BLaER1 (cell line): ENCODE measurements at regions not wholly inside any gene's neighbourhood (a gene's known extent, or its start where the extent isn't known, plus 50 kb on each side); places are given as distances from the start of the nearest gene placed in this dataset.
A peak's percentile ranks its signal among the peaks of the same experiment; 100 is the strongest.

Experiments
- H3K27ac ChIP-seq: shearing (Covaris generic); formaldehyde crosslinking; 2 replicates; pipeline ENCODE4 v1.8.1; 2022
- H3K27me3 ChIP-seq: shearing (Covaris generic); formaldehyde crosslinking; 2 replicates; pipeline ENCODE4 v1.8.1; 2022
- H3K36me3 ChIP-seq: shearing (Covaris generic); formaldehyde crosslinking; 2 replicates; pipeline ENCODE4 v1.8.1; 2022
- H3K4me1 ChIP-seq: shearing (Covaris generic); formaldehyde crosslinking; 2 replicates; pipeline ENCODE4 v1.8.1; 2022
- H3K4me2 ChIP-seq: shearing (Covaris generic); formaldehyde crosslinking; 2 replicates; pipeline ENCODE4 v1.8.1; 2022
- H3K4me3 ChIP-seq: shearing (Covaris generic); formaldehyde crosslinking; 2 replicates; pipeline ENCODE4 v1.8.1; 2022
- H3K9ac ChIP-seq: shearing (Covaris generic); formaldehyde crosslinking; 2 replicates; pipeline ENCODE4 v1.8.1; 2022
- H3K9me3 ChIP-seq: shearing (Covaris generic); formaldehyde crosslinking; 2 replicates; pipeline ENCODE4 v1.8.1; 2022
- H4K20me1 ChIP-seq: shearing (Covaris generic); formaldehyde crosslinking; 2 replicates; pipeline ENCODE4 v1.8.1; 2022
- Cebpa-rat ChIP-seq: shearing (Covaris generic); IDR thresholded peaks from 2 replicates; pipeline ENCODE4 v1.8.1; 2022

DNA sequence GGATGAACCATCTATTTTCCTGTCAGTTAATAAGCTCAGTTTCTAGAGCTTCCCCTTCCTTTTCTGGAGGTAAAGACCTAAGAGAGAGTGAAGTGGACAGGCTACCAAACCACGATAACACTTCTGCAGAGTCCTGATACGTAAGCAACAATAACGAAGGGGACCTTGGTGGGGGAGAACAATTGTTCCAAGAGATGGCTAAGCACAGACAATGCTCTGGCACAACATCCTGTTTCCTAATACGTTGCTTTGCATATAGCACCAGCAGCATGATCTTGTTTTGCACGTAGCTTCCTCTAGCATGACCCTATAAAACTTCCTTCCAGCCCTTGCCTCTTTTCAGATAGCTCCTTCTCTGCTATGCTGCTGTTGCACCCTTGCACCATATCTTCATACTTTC lies 247.3 kb downstream of the RAD51AP2 start:
- H3K9ac ChIP-seq, result no peak overlapping the region
- no peak overlapping the region for H3K27ac ChIP-seq
- H3K4me1 ChIP-seq, result no peaks in the 10 kb centered on the region
- no peak overlapping the region for H3K4me2 ChIP-seq
- no peaks in the 10 kb centered on the region for H3K36me3 ChIP-seq
- H3K9me3 ChIP-seq, result no peaks in the 10 kb centered on the region
- no peak overlapping the region for H3K4me3 ChIP-seq
- H4K20me1 ChIP-seq, result no peaks in the 10 kb centered on the region
- no peaks in the 10 kb centered on the region for H3K27me3 ChIP-seq
- no peak for TF ChIP-seq Cebpa-rat

- H3K4me1 ChIP-seq, result peaks cover 10% of the 10 kb centered on the region
Measured at GRCh38 chr2:17263570-17263968, 254.7 kb downstream of the RAD51AP2 start.

DNA sequence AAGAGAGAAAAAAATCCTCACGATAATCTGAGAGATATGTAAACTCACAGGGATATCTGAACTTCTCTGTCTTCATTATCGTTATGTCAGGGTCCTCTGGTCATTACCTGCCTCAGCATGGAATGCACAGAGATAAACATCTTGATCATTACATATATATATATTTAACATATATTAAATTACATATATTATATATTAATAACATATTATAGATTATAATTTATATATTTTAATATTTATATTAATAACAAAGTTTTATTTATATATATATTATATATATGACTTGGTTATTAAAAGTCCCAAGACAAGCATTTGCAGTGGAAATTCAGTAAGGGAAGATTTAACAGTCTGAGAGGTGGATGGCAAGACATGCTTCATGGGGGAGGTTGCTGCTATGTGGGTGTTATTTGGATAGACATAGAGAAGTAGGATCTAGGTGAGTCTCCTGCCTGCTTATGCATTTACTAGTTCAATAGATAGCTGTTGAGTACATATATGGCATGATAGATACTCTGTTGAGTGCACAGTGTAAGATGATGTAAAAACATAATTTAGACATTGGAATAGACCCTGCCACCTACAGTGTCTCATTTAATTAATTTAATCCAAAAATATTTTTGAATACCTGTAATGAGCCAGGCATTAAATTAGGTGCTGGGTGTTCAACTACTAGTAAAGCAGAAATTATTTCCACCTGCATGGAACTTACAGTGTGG lies 255.2 kb downstream of the RAD51AP2 start:
- Histone ChIP-seq H3K27me3 (no peaks in the 10 kb centered on the region), H3K9me3 (no peaks in the 10 kb centered on the region), H3K9ac (no peak overlapping the region), H3K4me1 (peaks cover 10% of the 10 kb centered on the region), H3K36me3 (no peaks in the 10 kb centered on the region), H3K4me2 (0 out of 2 replicates have a peak overlapping the region, but pooled peaks have one; percentile 23), H3K4me3 (no peak overlapping the region), H3K27ac (no peak overlapping the region), H4K20me1 (no peaks in the 10 kb centered on the region)
- TF ChIP-seq Cebpa-rat, result no peak

More at GRCh38 chr2:17263570-17263968, 254.7 kb downstream of the RAD51AP2 start:
- no peaks in the 10 kb centered on the region for H3K36me3 ChIP-seq
- H3K27ac ChIP-seq, result no peak overlapping the region
- H3K4me3 ChIP-seq, result no peak overlapping the region
- H3K4me2 ChIP-seq, result 0 out of 2 replicates have a peak overlapping the region, but pooled peaks have one; percentile 23
- no peaks in the 10 kb centered on the region for H4K20me1 ChIP-seq
- no peaks in the 10 kb centered on the region for H3K9me3 ChIP-seq
- no peak overlapping the region for H3K9ac ChIP-seq
- TF ChIP-seq Cebpa-rat, result no peak
- H3K27me3 ChIP-seq, result no peaks in the 10 kb centered on the region

DNA sequence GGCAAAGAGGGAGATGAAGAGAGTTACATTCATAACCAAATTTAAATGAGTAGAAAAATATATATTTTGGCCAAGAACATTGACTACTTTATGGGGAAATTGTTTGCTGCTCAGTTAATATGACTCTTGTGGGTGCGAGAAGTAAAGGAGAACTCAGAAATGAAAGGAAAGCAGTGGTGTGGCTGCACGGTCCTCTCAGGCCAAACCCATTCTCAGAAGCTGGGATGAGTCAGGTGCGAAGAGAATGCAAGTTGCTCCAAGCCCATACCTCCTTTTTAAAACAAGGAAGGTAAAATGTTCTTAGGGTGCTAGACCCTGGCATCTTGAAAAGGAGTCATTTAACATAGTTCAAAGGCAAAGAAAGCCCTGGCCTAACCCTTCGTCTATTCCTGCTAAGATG lies 258.6 kb downstream of the RAD51AP2 start:
- H4K20me1 ChIP-seq, result no peaks in the 10 kb centered on the region
- no peak overlapping the region for H3K4me2 ChIP-seq
- no peaks in the 10 kb centered on the region for H3K9me3 ChIP-seq
- no peak overlapping the region for H3K9ac ChIP-seq
- peaks cover 10% of the 10 kb centered on the region for H3K4me1 ChIP-seq
- no peaks in the 10 kb centered on the region for H3K36me3 ChIP-seq
- no peak for TF ChIP-seq Cebpa-rat
- no peak overlapping the region for H3K4me3 ChIP-seq
- no peak overlapping the region for H3K27ac ChIP-seq
- no peaks in the 10 kb centered on the region for H3K27me3 ChIP-seq

DNA sequence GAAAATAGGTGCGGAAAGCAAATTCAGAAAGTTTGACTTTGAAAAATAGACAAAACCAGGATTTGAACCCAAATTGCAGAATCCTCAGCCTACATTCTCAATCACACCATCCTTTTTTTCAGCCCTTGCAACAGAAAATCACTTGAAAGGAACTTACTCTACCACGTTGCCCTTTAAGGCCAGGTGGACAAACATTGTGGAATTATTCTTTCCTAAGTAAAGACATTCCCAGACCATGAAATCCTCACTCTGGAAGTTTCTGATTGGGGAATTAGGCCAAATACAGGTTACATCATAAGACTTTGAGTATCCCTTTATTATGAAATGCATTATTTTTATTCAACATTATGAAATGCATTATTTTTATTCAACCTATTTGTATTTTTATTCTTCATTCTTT lies 259.4 kb downstream of the RAD51AP2 start:
- Histone ChIP-seq H3K4me3 (no peak overlapping the region), H3K4me2 (no peak overlapping the region), H3K4me1 (peaks cover 8% of the 10 kb centered on the region), H3K27ac (no peak overlapping the region), H3K9me3 (no peaks in the 10 kb centered on the region), H3K9ac (no peak overlapping the region), H3K36me3 (no peaks in the 10 kb centered on the region), H4K20me1 (no peaks in the 10 kb centered on the region), H3K27me3 (no peaks in the 10 kb centered on the region)
- TF ChIP-seq Cebpa-rat, result no peak

DNA sequence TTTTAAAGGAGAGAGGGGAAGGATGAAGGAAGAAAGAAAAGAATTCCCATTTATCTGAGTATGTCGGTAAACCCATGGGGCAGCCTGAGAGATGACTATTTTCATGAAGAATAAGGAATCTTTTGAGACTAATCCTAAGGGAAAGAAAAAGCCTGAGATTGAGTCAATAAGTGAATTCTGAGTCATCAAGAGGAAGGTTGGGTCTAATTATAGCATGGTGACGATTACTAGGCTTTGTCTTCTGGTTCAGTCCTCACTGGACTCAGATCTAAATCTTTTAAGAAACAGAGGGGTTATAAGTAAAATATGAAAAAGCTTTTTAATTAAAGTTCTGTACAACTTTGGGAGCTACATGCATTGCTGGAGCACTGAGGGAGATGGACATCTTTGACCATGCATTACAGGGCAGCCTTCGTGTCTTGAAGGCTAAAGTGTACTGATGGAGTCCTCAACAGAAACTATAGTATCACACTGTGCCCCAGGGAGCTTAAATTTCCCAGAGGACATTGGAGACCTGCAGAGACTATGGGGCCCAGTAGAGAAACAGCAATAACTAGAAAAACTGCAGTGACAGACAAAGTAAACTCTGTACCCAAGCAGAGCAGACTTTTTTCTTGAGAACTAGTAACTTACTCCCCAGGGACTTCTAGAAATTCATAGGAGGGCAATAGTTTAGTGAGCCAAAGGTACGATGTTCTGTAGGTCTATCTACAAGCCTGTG lies 260.9 kb downstream of the RAD51AP2 start:
- H4K20me1 ChIP-seq, result no peaks in the 10 kb centered on the region
- H3K27ac ChIP-seq, result no peak overlapping the region
- H3K4me2 ChIP-seq, result no peak overlapping the region
- no peak overlapping the region for H3K9ac ChIP-seq
- TF ChIP-seq Cebpa-rat, result no peak
- H3K4me1 ChIP-seq, result no peaks in the 10 kb centered on the region
- H3K4me3 ChIP-seq, result no peak overlapping the region
- H3K27me3 ChIP-seq, result no peaks in the 10 kb centered on the region
- H3K9me3 ChIP-seq, result no peaks in the 10 kb centered on the region
- H3K36me3 ChIP-seq, result no peaks in the 10 kb centered on the region

- H3K27me3 ChIP-seq, result no peaks in the 10 kb centered on the region
- no peaks in the 10 kb centered on the region for H4K20me1 ChIP-seq
- TF ChIP-seq Cebpa-rat, result no peak
- H3K4me2 ChIP-seq, result no peak overlapping the region
- H3K36me3 ChIP-seq, result no peaks in the 10 kb centered on the region
- H3K4me1 ChIP-seq, result peaks cover 7% of the 10 kb centered on the region
- no peak overlapping the region for H3K9ac ChIP-seq
- no peak overlapping the region for H3K4me3 ChIP-seq
- H3K9me3 ChIP-seq, result no peaks in the 10 kb centered on the region
- H3K27ac ChIP-seq, result no peak overlapping the region
Measured at GRCh38 chr2:17255071-17255470, 263.2 kb downstream of the RAD51AP2 start.

- no peaks in the 10 kb centered on the region for H4K20me1 ChIP-seq
- H3K36me3 ChIP-seq, result no peaks in the 10 kb centered on the region
- no peak overlapping the region for H3K27ac ChIP-seq
- no peak overlapping the region for H3K9ac ChIP-seq
- no peak for TF ChIP-seq Cebpa-rat
- H3K4me3 ChIP-seq, result no peak overlapping the region
- no peak overlapping the region for H3K4me2 ChIP-seq
- H3K27me3 ChIP-seq, result no peaks in the 10 kb centered on the region
- no peaks in the 10 kb centered on the region for H3K9me3 ChIP-seq
- peaks cover 11% of the 10 kb centered on the region for H3K4me1 ChIP-seq
Measured at GRCh38 chr2:17254421-17254820, 263.8 kb downstream of the RAD51AP2 start.

DNA sequence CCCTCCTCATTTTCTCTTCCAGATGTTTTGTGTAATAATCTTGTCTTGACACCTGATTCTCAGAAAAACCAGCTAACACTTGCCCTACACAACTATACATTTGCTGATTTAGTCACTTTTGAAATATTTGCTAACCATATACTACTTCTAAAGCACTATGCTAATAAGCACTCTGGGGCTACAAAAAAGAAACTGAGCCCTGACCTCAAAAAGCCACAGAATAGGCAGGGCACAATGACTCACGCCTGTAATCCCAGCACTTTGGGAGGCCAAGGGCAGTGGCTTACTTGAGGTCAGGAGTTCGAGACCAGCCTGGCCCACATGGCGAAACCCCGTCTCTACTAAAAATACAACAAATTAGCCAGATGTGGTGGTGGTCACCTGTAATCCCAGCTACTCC lies 266.0 kb downstream of the RAD51AP2 start:
- H3K4me3 ChIP-seq, result no peak overlapping the region
- no peak for TF ChIP-seq Cebpa-rat

DNA sequence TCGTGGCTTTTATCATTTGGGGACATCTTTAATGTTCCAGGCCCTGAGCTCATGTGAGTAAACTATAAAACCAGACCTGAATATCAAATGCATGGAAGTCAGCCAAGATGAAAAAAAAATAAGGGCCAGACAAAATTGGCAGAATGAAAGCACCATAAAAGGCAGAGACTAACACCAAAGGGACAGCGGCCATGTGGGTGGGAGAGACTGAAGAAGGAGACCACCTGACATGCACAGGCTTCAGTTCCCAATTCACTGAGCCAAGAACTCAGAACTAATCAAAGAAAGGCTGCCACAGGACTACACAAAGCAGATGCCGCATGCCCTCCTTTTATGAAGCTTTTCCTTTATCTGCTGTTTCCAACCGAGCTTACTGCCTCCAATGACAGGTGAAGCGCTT lies 267.1 kb downstream of the RAD51AP2 start:
- Histone ChIP-seq H4K20me1 (no peaks in the 10 kb centered on the region), H3K27ac (no peak overlapping the region), H3K9ac (no peak overlapping the region), H3K4me2 (no peak overlapping the region), H3K36me3 (no peaks in the 10 kb centered on the region), H3K9me3 (no peaks in the 10 kb centered on the region), H3K4me1 (peaks cover 11% of the 10 kb centered on the region), H3K4me3 (no peak overlapping the region), H3K27me3 (no peaks in the 10 kb centered on the region)
- no peak for TF ChIP-seq Cebpa-rat

More for the DNA sequence above, 266.0 kb downstream of the RAD51AP2 start:
- no peaks in the 10 kb centered on the region for H4K20me1 ChIP-seq
- H3K27me3 ChIP-seq, result no peaks in the 10 kb centered on the region
- no peaks in the 10 kb centered on the region for H3K36me3 ChIP-seq
- H3K9me3 ChIP-seq, result no peaks in the 10 kb centered on the region
- no peak overlapping the region for H3K27ac ChIP-seq
- no peak overlapping the region for H3K4me2 ChIP-seq
- H3K9ac ChIP-seq, result no peak overlapping the region
- peaks cover 11% of the 10 kb centered on the region for H3K4me1 ChIP-seq
